Liver (tissue), 3 donors: ENCODE measurements at regions not wholly inside any gene's neighbourhood (a gene's known extent, or its start where the extent isn't known, plus 50 kb on each side); places are given as distances from the start of the nearest gene placed in this dataset.

Experiments
- CTCF ChIP-seq: fragments of 150-350 bp; IDR thresholded peaks from 2 replicates; pipeline ENCODE4 v1.5.1; 2017; ENCODE audit warnings: improper control_type of control experiment, low read depth, low read length; ENCODE audit not compliant: missing input control
- EGR1 ChIP-seq, 2 donors: IDR thresholded peaks; 2 replicates each; pipeline ENCODE4 v1.6.1; 2016 to 2018; ENCODE audit warnings: antibody characterized with exemption in 2 of 2, low read depth in 2 of 2
- FOXA1 ChIP-seq: IDR thresholded peaks from 2 replicates; pipeline ENCODE4 v1.6.1; 2016; ENCODE audit warnings: antibody characterized with exemption
- GABPA ChIP-seq, 2 donors: IDR thresholded peaks in 1 of 2; conservative IDR thresholded peaks in 1 of 2; 2 replicates each; pipeline ENCODE4 v1.6.1; 2016; ENCODE audit warnings: antibody characterized with exemption in 2 of 2, mild to moderate bottlenecking in 1 of 2, moderate library complexity in 1 of 2
- JUND ChIP-seq, 2 donors: IDR thresholded peaks; 2 replicates each; pipeline ENCODE4 v1.6.1; 2016; ENCODE audit warnings: antibody characterized with exemption in 2 of 2
- RAD21 ChIP-seq, 2 donors: IDR thresholded peaks; 2 replicates each; pipeline ENCODE4 v1.6.1; 2016; ENCODE audit warnings: antibody characterized with exemption in 2 of 2, mild to moderate bottlenecking in 2 of 2
- RXRA ChIP-seq, 2 donors: IDR thresholded peaks; 2 replicates each; pipeline ENCODE4 v1.6.1; 2017 to 2018; ENCODE audit warnings: antibody characterized with exemption in 2 of 2, mild to moderate bottlenecking in 1 of 2
- SP1 ChIP-seq: IDR thresholded peaks from 2 replicates; pipeline ENCODE4 v1.6.1; 2018; ENCODE audit warnings: antibody characterized with exemption, mild to moderate bottlenecking
- TAF1 ChIP-seq: conservative IDR thresholded peaks from 2 replicates; pipeline ENCODE4 v1.6.1; 2016; ENCODE audit warnings: antibody characterized with exemption, mild to moderate bottlenecking
- YY1 ChIP-seq: IDR thresholded peaks from 2 replicates; pipeline ENCODE4 v1.6.1; 2016; ENCODE audit warnings: antibody characterized with exemption, mild to moderate bottlenecking
- TF ChIP-seq, protein P1 (sequence below): IDR thresholded peaks from 2 replicates; pipeline ENCODE4 v1.6.1; 2016; ENCODE audit warnings: antibody characterized with exemption
- TF ChIP-seq, protein P2 (sequence below): IDR thresholded peaks from 2 replicates; pipeline ENCODE4 v1.6.1; 2016; ENCODE audit warnings: antibody characterized with exemption, mild to moderate bottlenecking
- TF ChIP-seq, protein P3 (sequence below): IDR thresholded peaks from 2 replicates; pipeline ENCODE4 v1.6.1; 2016; ENCODE audit warnings: antibody characterized with exemption
- TF ChIP-seq, protein P4 (sequence below): IDR thresholded peaks from 2 replicates; pipeline ENCODE4 v1.6.1; 2016; ENCODE audit warnings: antibody characterized with exemption
- donor health status: healthy.
- donor health status: healthy.

DNA sequence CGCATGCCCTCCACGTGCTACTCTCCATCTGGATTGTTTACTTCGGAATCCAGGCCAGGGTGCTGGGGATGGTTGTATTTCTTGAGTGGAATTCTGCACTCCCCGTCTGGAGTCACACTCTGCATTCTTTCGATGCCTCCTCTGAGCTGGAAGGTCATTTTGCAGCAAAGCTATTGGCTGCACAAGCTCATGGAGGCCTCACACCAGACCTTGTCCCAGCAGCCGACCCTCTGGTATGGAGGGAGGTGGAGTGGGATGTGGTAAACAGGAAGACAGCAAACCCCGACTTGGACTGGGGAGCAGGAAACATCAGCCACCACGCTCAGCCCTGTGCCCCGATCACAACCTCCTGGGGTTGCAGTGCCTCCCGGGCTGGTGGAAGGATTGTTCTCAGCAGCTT lies 225.3 kb upstream of the LNX1 start:
- TF ChIP-seq CTCF (no peak), EGR1 (IDR thresholded peaks at IDR 0.05; ENCODE audit: low read depth in 2 of 2) (no peak), RAD21 (IDR thresholded peaks at IDR 0.05) (no peak), YY1 (no peak), TAF1 (no peak), GABPA (IDR thresholded peaks at IDR 0.05 in 1 of 2, conservative IDR thresholded peaks at IDR 0.05 in 1 of 2) (no peak), RXRA (IDR thresholded peaks at IDR 0.05) (peak in 1 of 2 donors; percentile 10), SP1 (no peak), FOXA1 (no peak), JUND (IDR thresholded peaks at IDR 0.05) (no peak)
- TF ChIP-seq, protein P1, sequence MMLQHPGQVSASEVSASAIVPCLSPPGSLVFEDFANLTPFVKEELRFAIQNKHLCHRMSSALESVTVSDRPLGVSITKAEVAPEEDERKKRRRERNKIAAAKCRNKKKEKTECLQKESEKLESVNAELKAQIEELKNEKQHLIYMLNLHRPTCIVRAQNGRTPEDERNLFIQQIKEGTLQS: no peak
- TF ChIP-seq, protein P2, sequence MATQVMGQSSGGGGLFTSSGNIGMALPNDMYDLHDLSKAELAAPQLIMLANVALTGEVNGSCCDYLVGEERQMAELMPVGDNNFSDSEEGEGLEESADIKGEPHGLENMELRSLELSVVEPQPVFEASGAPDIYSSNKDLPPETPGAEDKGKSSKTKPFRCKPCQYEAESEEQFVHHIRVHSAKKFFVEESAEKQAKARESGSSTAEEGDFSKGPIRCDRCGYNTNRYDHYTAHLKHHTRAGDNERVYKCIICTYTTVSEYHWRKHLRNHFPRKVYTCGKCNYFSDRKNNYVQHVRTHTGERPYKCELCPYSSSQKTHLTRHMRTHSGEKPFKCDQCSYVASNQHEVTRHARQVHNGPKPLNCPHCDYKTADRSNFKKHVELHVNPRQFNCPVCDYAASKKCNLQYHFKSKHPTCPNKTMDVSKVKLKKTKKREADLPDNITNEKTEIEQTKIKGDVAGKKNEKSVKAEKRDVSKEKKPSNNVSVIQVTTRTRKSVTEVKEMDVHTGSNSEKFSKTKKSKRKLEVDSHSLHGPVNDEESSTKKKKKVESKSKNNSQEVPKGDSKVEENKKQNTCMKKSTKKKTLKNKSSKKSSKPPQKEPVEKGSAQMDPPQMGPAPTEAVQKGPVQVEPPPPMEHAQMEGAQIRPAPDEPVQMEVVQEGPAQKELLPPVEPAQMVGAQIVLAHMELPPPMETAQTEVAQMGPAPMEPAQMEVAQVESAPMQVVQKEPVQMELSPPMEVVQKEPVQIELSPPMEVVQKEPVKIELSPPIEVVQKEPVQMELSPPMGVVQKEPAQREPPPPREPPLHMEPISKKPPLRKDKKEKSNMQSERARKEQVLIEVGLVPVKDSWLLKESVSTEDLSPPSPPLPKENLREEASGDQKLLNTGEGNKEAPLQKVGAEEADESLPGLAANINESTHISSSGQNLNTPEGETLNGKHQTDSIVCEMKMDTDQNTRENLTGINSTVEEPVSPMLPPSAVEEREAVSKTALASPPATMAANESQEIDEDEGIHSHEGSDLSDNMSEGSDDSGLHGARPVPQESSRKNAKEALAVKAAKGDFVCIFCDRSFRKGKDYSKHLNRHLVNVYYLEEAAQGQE: no peak
- TF ChIP-seq, protein P3, sequence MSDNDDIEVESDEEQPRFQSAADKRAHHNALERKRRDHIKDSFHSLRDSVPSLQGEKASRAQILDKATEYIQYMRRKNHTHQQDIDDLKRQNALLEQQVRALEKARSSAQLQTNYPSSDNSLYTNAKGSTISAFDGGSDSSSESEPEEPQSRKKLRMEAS: no peak
- TF ChIP-seq, protein P4, sequence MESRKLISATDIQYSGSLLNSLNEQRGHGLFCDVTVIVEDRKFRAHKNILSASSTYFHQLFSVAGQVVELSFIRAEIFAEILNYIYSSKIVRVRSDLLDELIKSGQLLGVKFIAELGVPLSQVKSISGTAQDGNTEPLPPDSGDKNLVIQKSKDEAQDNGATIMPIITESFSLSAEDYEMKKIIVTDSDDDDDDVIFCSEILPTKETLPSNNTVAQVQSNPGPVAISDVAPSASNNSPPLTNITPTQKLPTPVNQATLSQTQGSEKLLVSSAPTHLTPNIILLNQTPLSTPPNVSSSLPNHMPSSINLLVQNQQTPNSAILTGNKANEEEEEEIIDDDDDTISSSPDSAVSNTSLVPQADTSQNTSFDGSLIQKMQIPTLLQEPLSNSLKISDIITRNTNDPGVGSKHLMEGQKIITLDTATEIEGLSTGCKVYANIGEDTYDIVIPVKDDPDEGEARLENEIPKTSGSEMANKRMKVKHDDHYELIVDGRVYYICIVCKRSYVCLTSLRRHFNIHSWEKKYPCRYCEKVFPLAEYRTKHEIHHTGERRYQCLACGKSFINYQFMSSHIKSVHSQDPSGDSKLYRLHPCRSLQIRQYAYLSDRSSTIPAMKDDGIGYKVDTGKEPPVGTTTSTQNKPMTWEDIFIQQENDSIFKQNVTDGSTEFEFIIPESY: no peak
